Skeletal muscle satellite cell (primary cell): ENCODE measurements at regions not wholly inside any gene's neighbourhood (a gene's known extent, or its start where the extent isn't known, plus 50 kb on each side); places are given as distances from the start of the nearest gene placed in this dataset.

Experiments
- H3K27me3 ChIP-seq: 2 replicates; pipeline ENCODE4 v1.7.0; 2013; ENCODE audit warnings: low read length; ENCODE audit not compliant: control insufficient read depth, insufficient read depth
- H3K36me3 ChIP-seq: 2 replicates; pipeline ENCODE4 v1.7.0; 2013; ENCODE audit warnings: mild to moderate bottlenecking, control low read depth, low read length; ENCODE audit not compliant: insufficient read depth
- H3K4me1 ChIP-seq: 2 replicates; pipeline ENCODE4 v1.7.0; 2013; ENCODE audit warnings: low read length; ENCODE audit not compliant: control insufficient read depth, insufficient read depth
- H3K4me2 ChIP-seq: 2 replicates; pipeline ENCODE4 v1.7.0; 2013; ENCODE audit warnings: mild to moderate bottlenecking, low read length
- H3K4me3 ChIP-seq: 2 replicates; pipeline ENCODE4 v1.7.0; 2013; ENCODE audit warnings: low read length
- H3K9ac ChIP-seq: 2 replicates; pipeline ENCODE4 v1.7.0; 2013; ENCODE audit warnings: mild to moderate bottlenecking, low read depth, low read length, moderate library complexity
- H3K9me3 ChIP-seq: replicated peaks from 2 replicates; pipeline ENCODE4 v1.7.0; 2013; ENCODE audit warnings: mild to moderate bottlenecking, control low read depth, low read length

GRCh38 chr9:105138306-105138801 lies 106.1 kb upstream of the SLC44A1 start:
- Histone ChIP-seq H3K27me3 (no peaks in the 10 kb centered on the region), H3K4me3 (no peak overlapping the region), H3K9ac (no peak overlapping the region), H3K4me1 (peaks cover 6% of the 10 kb centered on the region), H3K36me3 (no peaks in the 10 kb centered on the region), H3K4me2 (no peak overlapping the region), H3K9me3 (no peaks in the 10 kb centered on the region)

GRCh38 chr9:105141146-105141975 lies 103.1 kb upstream of the SLC44A1 start:
- Histone ChIP-seq H3K36me3 (no peaks in the 10 kb centered on the region), H3K9ac (no peak overlapping the region), H3K27me3 (no peaks in the 10 kb centered on the region), H3K9me3 (no peaks in the 10 kb centered on the region), H3K4me2 (no peak overlapping the region), H3K4me1 (peaks cover 6% of the 10 kb centered on the region), H3K4me3 (no peak overlapping the region)

- Histone ChIP-seq H3K4me1 (peaks cover 6% of the 10 kb centered on the region), H3K9me3 (no peaks in the 10 kb centered on the region), H3K9ac (no peak overlapping the region), H3K4me2 (no peak overlapping the region), H3K36me3 (no peaks in the 10 kb centered on the region), H3K4me3 (no peak overlapping the region), H3K27me3 (no peaks in the 10 kb centered on the region)
These were observed 102.5 kb upstream of the SLC44A1 start for GRCh38 chr9:105141976-105142250.

- Histone ChIP-seq H3K9ac (no peak overlapping the region), H3K4me3 (no peak overlapping the region), H3K4me1 (peaks cover 6% of the 10 kb centered on the region)
These were observed 101.9 kb upstream of the SLC44A1 start for GRCh38 chr9:105142406-105143135.

GRCh38 chr9:105143136-105143430 lies 101.4 kb upstream of the SLC44A1 start:
- Histone ChIP-seq H3K36me3 (no peaks in the 10 kb centered on the region), H3K9ac (no peak overlapping the region), H3K4me1 (peaks cover 6% of the 10 kb centered on the region), H3K4me2 (no peak overlapping the region), H3K27me3 (no peaks in the 10 kb centered on the region), H3K4me3 (no peak overlapping the region), H3K9me3 (no peaks in the 10 kb centered on the region)

More at GRCh38 chr9:105142406-105143135, 101.9 kb upstream of the SLC44A1 start:
- no peak overlapping the region for H3K4me2 ChIP-seq
- H3K36me3 ChIP-seq: no peaks in the 10 kb centered on the region
- H3K27me3 ChIP-seq: no peaks in the 10 kb centered on the region
- H3K9me3 ChIP-seq: no peaks in the 10 kb centered on the region

- Histone ChIP-seq H3K27me3 (no peaks in the 10 kb centered on the region), H3K4me2 (no peak overlapping the region), H3K4me3 (no peak overlapping the region), H3K4me1 (no peaks in the 10 kb centered on the region), H3K9ac (no peak overlapping the region), H3K36me3 (no peaks in the 10 kb centered on the region), H3K9me3 (no peaks in the 10 kb centered on the region)
These were observed 100.4 kb upstream of the SLC44A1 start for GRCh38 chr9:105144076-105144475.

- Histone ChIP-seq H3K9me3 (no peaks in the 10 kb centered on the region), H3K4me1 (no peaks in the 10 kb centered on the region), H3K27me3 (no peaks in the 10 kb centered on the region), H3K9ac (no peak overlapping the region), H3K4me2 (no peak overlapping the region), H3K4me3 (no peak overlapping the region), H3K36me3 (no peaks in the 10 kb centered on the region)
These were observed 99.6 kb upstream of the SLC44A1 start for GRCh38 chr9:105144841-105145240.

GRCh38 chr9:105146677-105147076 lies 97.8 kb upstream of the SLC44A1 start:
- no peak overlapping the region for H3K4me2 ChIP-seq

GRCh38 chr9:105147110-105147871 lies 97.2 kb upstream of the SLC44A1 start:
- Histone ChIP-seq H3K4me1 (peaks cover 10% of the 10 kb centered on the region), H3K36me3 (no peaks in the 10 kb centered on the region), H3K27me3 (no peaks in the 10 kb centered on the region), H3K9ac (no peak overlapping the region), H3K4me3 (no peak overlapping the region), H3K9me3 (no peaks in the 10 kb centered on the region), H3K4me2 (no peak overlapping the region)

More at GRCh38 chr9:105146677-105147076, 97.8 kb upstream of the SLC44A1 start:
- Histone ChIP-seq H3K27me3 (no peaks in the 10 kb centered on the region), H3K36me3 (no peaks in the 10 kb centered on the region), H3K4me1 (peaks cover 8% of the 10 kb centered on the region), H3K9me3 (no peaks in the 10 kb centered on the region), H3K4me3 (no peak overlapping the region), H3K9ac (no peak overlapping the region)

- H3K4me3 ChIP-seq: no peak overlapping the region
- no peak overlapping the region for H3K9ac ChIP-seq
- no peaks in the 10 kb centered on the region for H3K27me3 ChIP-seq
- H3K9me3 ChIP-seq: no peaks in the 10 kb centered on the region
- H3K4me1 ChIP-seq: peaks cover 10% of the 10 kb centered on the region
- no peaks in the 10 kb centered on the region for H3K36me3 ChIP-seq
- no peak overlapping the region for H3K4me2 ChIP-seq
These were observed 96.0 kb upstream of the SLC44A1 start for GRCh38 chr9:105148328-105149006.
